ENCODE measurements at regions not wholly inside any gene's neighbourhood (a gene's known extent, or its start where the extent isn't known, plus 50 kb on each side); places are given as distances from the start of the nearest gene placed in this dataset.

- no TSS peak for BruUV-seq (replicated peaks)
- DNase-seq (ENCODE audit: low read depth, low spot score) (no peak), ATAC-seq (no peak)
- POLR2A ChIA-PET, result no interaction called here
- Histone ChIP-seq H3K36me3 (ENCODE audit: control insufficient read depth in 1 of 2, insufficient read depth in 2 of 2, low read length in 2 of 2) (no peaks in the 10 kb centered on the region), H3K9ac (ENCODE audit: low read length) (no peak overlapping the region), H3K4me3 (replicated peaks in 1 of 2; ENCODE audit: low read depth in 1 of 2, low read length in 2 of 2) (no peak overlapping the region), H3K79me2 (ENCODE audit: insufficient read depth, low read length) (no peaks in the 10 kb centered on the region), H3K9me2 (ENCODE audit: insufficient read depth) (no peaks in the 10 kb centered on the region; the same call in 1 of the 2 replicates), H3K4me1 (ENCODE audit: control insufficient read depth in 1 of 2, insufficient read depth in 2 of 2, low read length in 2 of 2) (no peaks in the 10 kb centered on the region), H4K20me1 (ENCODE audit: insufficient read depth) (no peaks in the 10 kb centered on the region), H3K9me3 (ENCODE audit: control insufficient read depth in 1 of 2, insufficient read depth in 1 of 2, low read depth in 1 of 2, low read length in 2 of 2) (no peaks in the 10 kb centered on the region), H3K4me2 (ENCODE audit: low read length) (no peak overlapping the region), H2AFZ (ENCODE audit: low read depth, low read length, poor library complexity, severe bottlenecking) (no peak overlapping the region), H3K27ac (ENCODE audit: low read depth, low read length) (no peak overlapping the region), H3K27me3 (ENCODE audit: insufficient read depth, low read length) (no peaks in the 10 kb centered on the region)
- RAD21 ChIA-PET (ENCODE audit: low non-redundant PET in 1 of 2, low total read pairs in 2 of 2, uncharacterized antibody in 2 of 2, unreplicated experiment in 2 of 2), result no interaction called here
- CTCF ChIA-PET, result no interaction called here
- intact Hi-C loops (cut with micrococcal nuclease), result no loop called here
- TF ChIP-seq POLR2AphosphoS5 (IDR thresholded peaks at IDR 0.05; ENCODE audit: low read depth, low read length) (no peak), ZBTB33 (IDR thresholded peaks at IDR 0.05; ENCODE audit: extremely low read depth, insufficient replicate concordance, low read length) (no peak), ELF1 (IDR thresholded peaks at IDR 0.05; ENCODE audit: borderline replicate concordance, low read depth) (no peak), EGR1 (IDR thresholded peaks at IDR 0.05; ENCODE audit: low read depth) (no peak), ATF3 (IDR thresholded peaks at IDR 0.05) (no peak), EZH2phosphoT487 (IDR thresholded peaks at IDR 0.05; ENCODE audit: borderline replicate concordance) (no peak), CBX3 (IDR thresholded peaks at IDR 0.05; ENCODE audit: low read depth) (no peak), ZNF274 (IDR thresholded peaks at IDR 0.05; ENCODE audit: low read depth, low read length) (no peak), SP1 (IDR thresholded peaks at IDR 0.05; ENCODE audit: low read depth) (no peak), ZFX (IDR thresholded peaks at IDR 0.05) (no peak), JUND (IDR thresholded peaks at IDR 0.05) (no peak), TCF7L2 (IDR thresholded peaks at IDR 0.05; ENCODE audit: borderline replicate concordance, extremely low read depth, insufficient read depth, insufficient read length) (no peak)
These were observed 176.5 kb upstream of the CTAGE1 start for GRCh38 chr18:22594155-22594690.

Data from HCT116 (cell line).